Hepatocyte (in vitro differentiated cells): ENCODE measurements at regions not wholly inside any gene's neighbourhood (a gene's known extent, or its start where the extent isn't known, plus 50 kb on each side); places are given as distances from the start of the nearest gene placed in this dataset.
"Not testable (repeated sequence)": the region's sequence is repeated elsewhere in the genome, so short reads cannot be mapped to it uniquely, and the experiment has no call there.

ENCODE experiments used
- DNase-seq: peaks from one replicate; pipeline ENCODE4 v3.0.0-alpha.2; 2016; ENCODE audit warnings: low spot score
- H2AFZ ChIP-seq: fragments of 200-600 bp; sonication (generic); 2 replicates; pipeline ENCODE4 v1.6.0; 2016; ENCODE audit warnings: antibody characterized with exemption, mild to moderate bottlenecking
- H3K27ac ChIP-seq: fragments of 200-600 bp; sonication (generic); 2 replicates; pipeline ENCODE4 v1.5.1; 2016; ENCODE audit warnings: mild to moderate bottlenecking
- H3K27me3 ChIP-seq: fragments of 200-600 bp; sonication (generic); 2 replicates; pipeline ENCODE4 v1.6.1; 2016
- H3K36me3 ChIP-seq: fragments of 200-600 bp; sonication (generic); replicated peaks from 2 replicates; pipeline ENCODE4 v1.5.1; 2016; ENCODE audit warnings: low read depth; ENCODE audit not compliant: insufficient read depth
- H3K4me1 ChIP-seq: fragments of 200-600 bp; sonication (generic); 2 replicates; pipeline ENCODE4 v1.5.1; 2016; ENCODE audit warnings: mild to moderate bottlenecking, moderate library complexity; ENCODE audit not compliant: insufficient read depth
- H3K4me2 ChIP-seq: fragments of 200-600 bp; sonication (generic); 2 replicates; pipeline ENCODE4 v1.6.0; 2016
- H3K4me3 ChIP-seq: fragments of 200-600 bp; sonication (generic); 2 replicates; pipeline ENCODE4 v1.5.1; 2016; ENCODE audit warnings: mild to moderate bottlenecking
- H3K79me2 ChIP-seq: fragments of 200-600 bp; sonication (generic); 2 replicates; pipeline ENCODE4 v1.6.0; 2017; ENCODE audit warnings: mild to moderate bottlenecking
- H3K9me2 ChIP-seq: fragments of 200-600 bp; sonication (generic); replicated peaks from 2 replicates; pipeline ENCODE4 v1.6.0; 2017; ENCODE audit warnings: mild to moderate bottlenecking; ENCODE audit not compliant: insufficient read depth
- H3K9me3 ChIP-seq: fragments of 200-600 bp; sonication (generic); 2 replicates; pipeline ENCODE4 v1.5.1; 2016; ENCODE audit warnings: low read depth, mild to moderate bottlenecking
- H4K20me1 ChIP-seq: fragments of 200-600 bp; sonication (generic); 2 replicates; pipeline ENCODE4 v1.6.0; 2016; ENCODE audit warnings: mild to moderate bottlenecking; ENCODE audit not compliant: insufficient read depth, poor library complexity, severe bottlenecking
- CTCF ChIP-seq: fragments of 200-600 bp; sonication (generic); IDR thresholded peaks from 2 replicates; pipeline ENCODE4 v1.5.1; 2016; ENCODE audit warnings: antibody characterized with exemption, mild to moderate bottlenecking; ENCODE audit not compliant: poor library complexity
- EZH2 ChIP-seq: fragments of 200-600 bp; sonication (generic); IDR thresholded peaks from 2 replicates; pipeline ENCODE4 v1.6.1; 2016; ENCODE audit warnings: antibody characterized with exemption, mild to moderate bottlenecking, borderline replicate concordance
- EZH2phosphoT487 ChIP-seq: fragments of 200-600 bp; sonication (generic); IDR thresholded peaks from one replicate; pipeline ENCODE4 v1.6.1; 2018; ENCODE audit warnings: antibody characterized with exemption, mild to moderate bottlenecking, low read depth, moderate library complexity; ENCODE audit not compliant: unreplicated experiment, severe bottlenecking
- WGBS: methylation state at CpG from one replicate; pipeline ENCODE4 v1.1.6; 2016; ENCODE audit warnings: low lambda C conversion rate; ENCODE audit errors: missing lambda C conversion rate; 5-methylcytosine and 5-hydroxymethylcytosine counted together

GRCh38 chr7:131808736-131809135 is 252.3 kb upstream of the PODXL start:
- Histone ChIP-seq H3K9me2 (no peaks in the 10 kb centered on the region), H2AFZ (no peak overlapping the region), H3K79me2 (no peaks in the 10 kb centered on the region), H3K4me3 (no peak overlapping the region), H3K27ac (no peak overlapping the region), H3K36me3 (no peaks in the 10 kb centered on the region), H4K20me1 (no peaks in the 10 kb centered on the region), H3K4me1 (no peaks in the 10 kb centered on the region), H3K4me2 (no peak overlapping the region), H3K9me3 (no peaks in the 10 kb centered on the region), H3K27me3 (no peaks in the 10 kb centered on the region)
- 94% methylated on average over 2 of the region's 2 CpGs for WGBS
- no peak for DNase-seq
- TF ChIP-seq CTCF (no peak), EZH2phosphoT487 (no peak), EZH2 (no peak)

- not testable (repeated sequence) for H4K20me1 ChIP-seq, H2AFZ ChIP-seq, H3K9me2 ChIP-seq, H3K4me1 ChIP-seq, H3K79me2 ChIP-seq, H3K27me3 ChIP-seq, H3K4me3 ChIP-seq, H3K9me3 ChIP-seq, DNase-seq, H3K36me3 ChIP-seq, H3K4me2 ChIP-seq, H3K27ac ChIP-seq
- WGBS, result 94% methylated on average over 8 of the region's 8 CpGs
These were observed 251.7 kb upstream of the PODXL start for GRCh38 chr7:131808156-131808555.

GRCh38 chr7:131803816-131804215 is 247.4 kb upstream of the PODXL start:
- Histone ChIP-seq H3K36me3 (no peaks in the 10 kb centered on the region), H3K9me3 (no peaks in the 10 kb centered on the region), H4K20me1 (no peaks in the 10 kb centered on the region), H3K4me2 (no peak overlapping the region), H3K4me3 (no peak overlapping the region), H3K9me2 (no peaks in the 10 kb centered on the region), H3K27me3 (no peaks in the 10 kb centered on the region), H3K4me1 (no peaks in the 10 kb centered on the region), H3K79me2 (no peaks in the 10 kb centered on the region), H2AFZ (no peak overlapping the region), H3K27ac (no peak overlapping the region)
- DNase-seq, result no peak
- WGBS, result 82% methylated on average over 7 of the region's 7 CpGs
- TF ChIP-seq CTCF (no peak), EZH2phosphoT487 (no peak), EZH2 (no peak)

- TF ChIP-seq EZH2 (no peak), EZH2phosphoT487 (no peak), CTCF (no peak)
- WGBS, result 90% methylated on average over 9 of the region's 9 CpGs
These were observed 245.9 kb upstream of the PODXL start for GRCh38 chr7:131802195-131802864.

More at GRCh38 chr7:131802195-131802864, 245.9 kb upstream of the PODXL start:
- no peak for DNase-seq
- no peak overlapping the region for H3K4me2 ChIP-seq
- no peak overlapping the region for H3K27ac ChIP-seq
- H3K9me2 ChIP-seq, result no peaks in the 10 kb centered on the region
- H2AFZ ChIP-seq, result no peak overlapping the region
- H3K4me3 ChIP-seq, result no peak overlapping the region
- H4K20me1 ChIP-seq, result no peaks in the 10 kb centered on the region
- no peaks in the 10 kb centered on the region for H3K27me3 ChIP-seq
- H3K9me3 ChIP-seq, result no peaks in the 10 kb centered on the region
- H3K4me1 ChIP-seq, result no peaks in the 10 kb centered on the region
- no peaks in the 10 kb centered on the region for H3K36me3 ChIP-seq
- no peaks in the 10 kb centered on the region for H3K79me2 ChIP-seq
